ENCODE measurements at regions not wholly inside any gene's neighbourhood (a gene's known extent, or its start where the extent isn't known, plus 50 kb on each side); places are given as distances from the start of the nearest gene placed in this dataset.

DNA sequence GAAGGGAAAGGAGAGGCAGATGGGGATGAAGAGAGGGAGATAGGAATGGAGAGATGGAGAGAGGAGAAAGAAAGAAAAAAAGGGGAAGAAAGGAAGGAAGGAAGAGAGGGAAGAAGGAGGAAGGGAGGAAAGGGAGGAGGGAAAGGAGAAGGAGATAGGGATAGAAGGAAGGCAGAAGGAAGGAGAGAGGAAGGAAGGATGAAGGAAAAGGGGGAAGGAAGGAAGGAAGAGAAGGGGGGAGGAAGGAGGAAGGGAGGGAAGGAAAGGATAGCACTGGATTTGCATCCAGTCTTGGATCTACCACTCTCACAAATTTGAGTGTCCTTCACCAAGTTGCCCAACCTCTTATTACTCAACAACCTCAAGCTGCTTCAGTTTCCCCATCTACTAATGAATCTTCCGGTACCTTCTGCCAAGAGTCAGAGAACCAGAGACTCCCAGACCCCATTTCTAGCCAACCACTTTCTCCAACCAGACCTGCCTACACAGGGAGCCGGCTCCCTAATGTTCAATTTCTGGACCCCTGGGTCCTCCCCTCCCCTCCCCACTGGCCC is 79.7 kb upstream of the FOXP4 start:
- Histone ChIP-seq H3K9ac (ENCODE audit: insufficient read depth in 1 of 2, low read length in 2 of 2) (no peak overlapping the region), H3K36me3 (ENCODE audit: control insufficient read depth in 4 of 4, insufficient read depth in 4 of 4, low read length in 4 of 4) (no peaks in the 10 kb centered on the region), H3K4me1 (ENCODE audit: control insufficient read depth in 5 of 5, insufficient read depth in 5 of 5, low read length in 5 of 5) (peaks cover 0 to 27% (median 6%) of the 10 kb centered on the region in 5 donors), H3K27ac (ENCODE audit: low read depth in 1 of 2, low read length in 1 of 2) (no peak overlapping the region), H3K4me3 (no peak overlapping the region), H3K27me3 (ENCODE audit: control insufficient read depth in 3 of 3, insufficient read depth in 3 of 3, low read length in 2 of 3) (peaks cover 0 to 13% (median 6%) of the 10 kb centered on the region in 3 donors), H3K9me3 (ENCODE audit: control insufficient read depth in 4 of 4, insufficient read depth in 3 of 4, low read length in 3 of 4) (no peaks in the 10 kb centered on the region)
- DNase-seq (peak in 2 of 3 donors; percentile 31 to 64), ATAC-seq (ENCODE audit: insufficient read depth, low FRiP score) (no peak)
- TF ChIP-seq, protein P1, sequence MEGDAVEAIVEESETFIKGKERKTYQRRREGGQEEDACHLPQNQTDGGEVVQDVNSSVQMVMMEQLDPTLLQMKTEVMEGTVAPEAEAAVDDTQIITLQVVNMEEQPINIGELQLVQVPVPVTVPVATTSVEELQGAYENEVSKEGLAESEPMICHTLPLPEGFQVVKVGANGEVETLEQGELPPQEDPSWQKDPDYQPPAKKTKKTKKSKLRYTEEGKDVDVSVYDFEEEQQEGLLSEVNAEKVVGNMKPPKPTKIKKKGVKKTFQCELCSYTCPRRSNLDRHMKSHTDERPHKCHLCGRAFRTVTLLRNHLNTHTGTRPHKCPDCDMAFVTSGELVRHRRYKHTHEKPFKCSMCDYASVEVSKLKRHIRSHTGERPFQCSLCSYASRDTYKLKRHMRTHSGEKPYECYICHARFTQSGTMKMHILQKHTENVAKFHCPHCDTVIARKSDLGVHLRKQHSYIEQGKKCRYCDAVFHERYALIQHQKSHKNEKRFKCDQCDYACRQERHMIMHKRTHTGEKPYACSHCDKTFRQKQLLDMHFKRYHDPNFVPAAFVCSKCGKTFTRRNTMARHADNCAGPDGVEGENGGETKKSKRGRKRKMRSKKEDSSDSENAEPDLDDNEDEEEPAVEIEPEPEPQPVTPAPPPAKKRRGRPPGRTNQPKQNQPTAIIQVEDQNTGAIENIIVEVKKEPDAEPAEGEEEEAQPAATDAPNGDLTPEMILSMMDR (IDR thresholded peaks at IDR 0.05; ENCODE audit: control extremely low read depth, extremely low read depth): no peak
- 39 to 43% methylated on average over 2 of the region's 2 CpGs for WGBS, 2 donors

DNA sequence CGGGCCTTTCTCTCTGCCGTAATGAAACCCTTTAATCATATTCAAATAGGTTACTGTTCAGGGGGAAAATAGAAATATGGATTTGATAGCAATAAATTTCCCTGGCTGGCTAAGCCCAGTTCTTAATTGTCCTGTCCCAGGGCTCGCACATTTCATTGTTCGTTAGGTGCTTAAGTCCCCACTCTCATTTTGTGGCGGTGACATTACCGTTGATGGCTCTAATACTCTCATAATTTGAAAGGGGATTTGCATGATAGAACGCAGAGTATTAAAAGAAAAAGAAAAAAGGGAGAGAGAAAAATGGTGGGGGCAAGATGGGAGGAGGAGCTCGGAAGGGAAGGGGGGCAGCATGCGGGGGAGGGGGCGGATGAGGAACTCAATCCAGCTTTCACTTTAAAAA is 79.1 kb upstream of the FOXP4 start:
- WGBS, 2 donors: 65 to 67% methylated on average over 10 of the region's 10 CpGs
- peaks cover 0 to 29% (median 6%) of the 10 kb centered on the region in 5 donors for H3K4me1 ChIP-seq (ENCODE audit: control insufficient read depth in 5 of 5, insufficient read depth in 5 of 5, low read length in 5 of 5)
- TF ChIP-seq, protein P1 (IDR thresholded peaks at IDR 0.05; ENCODE audit: control extremely low read depth, extremely low read depth): no peak
- no peaks in the 10 kb centered on the region for H3K36me3 ChIP-seq (ENCODE audit: control insufficient read depth in 4 of 4, insufficient read depth in 4 of 4, low read length in 4 of 4)
- no peak overlapping the region for H3K4me3 ChIP-seq
- no peaks in the 10 kb centered on the region for H3K9me3 ChIP-seq (ENCODE audit: control insufficient read depth in 4 of 4, insufficient read depth in 3 of 4, low read length in 3 of 4)
- peaks cover 0 to 13% (median 6%) of the 10 kb centered on the region in 3 donors for H3K27me3 ChIP-seq (ENCODE audit: control insufficient read depth in 3 of 3, insufficient read depth in 3 of 3, low read length in 2 of 3)
- ATAC-seq (ENCODE audit: insufficient read depth, low FRiP score) (no peak), DNase-seq (no peak)
- H3K9ac ChIP-seq (ENCODE audit: insufficient read depth in 1 of 2, low read length in 2 of 2): no peak overlapping the region
- H3K27ac ChIP-seq (ENCODE audit: low read depth in 1 of 2, low read length in 1 of 2): no peak overlapping the region

DNA sequence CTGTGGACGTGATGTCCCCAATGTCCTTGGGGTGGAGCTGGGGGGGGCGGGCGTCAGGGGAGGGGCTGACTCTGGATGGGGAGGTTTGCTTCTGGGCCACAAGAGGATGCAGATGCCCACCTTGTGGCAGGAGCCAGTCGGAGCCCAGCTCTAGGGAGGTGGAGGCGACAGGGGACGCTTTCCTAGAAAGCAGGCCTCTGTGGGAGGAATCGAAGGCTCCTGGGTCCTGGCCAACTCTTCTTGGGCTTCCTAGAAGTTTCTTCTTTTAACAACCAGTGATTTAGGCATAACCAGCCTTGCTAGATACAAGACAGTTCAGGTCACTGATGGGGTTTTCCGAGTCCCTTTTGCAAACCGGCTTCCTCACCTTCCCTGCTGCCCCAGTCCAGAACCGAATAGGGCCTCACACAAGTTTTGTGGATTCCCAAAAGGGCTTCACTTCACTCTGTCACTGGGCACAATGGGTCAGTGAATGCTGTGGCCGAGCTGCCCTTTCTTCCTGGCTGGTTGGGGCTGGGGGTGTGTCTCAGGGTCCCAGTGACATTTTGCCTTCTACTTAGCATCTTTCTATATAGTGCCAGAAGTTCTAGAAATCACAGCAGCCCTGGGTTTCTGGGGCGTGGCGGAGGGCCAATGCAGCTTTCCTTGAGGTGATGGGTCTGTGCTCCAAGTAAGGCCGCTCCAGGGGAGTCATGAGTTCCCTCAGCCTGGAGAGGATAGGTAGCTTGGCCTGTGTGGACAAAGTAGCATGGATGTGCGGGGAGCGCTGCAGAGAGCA is 78.4 kb upstream of the FOXP4 start:
- Histone ChIP-seq H3K27me3 (ENCODE audit: control insufficient read depth in 3 of 3, insufficient read depth in 3 of 3, low read length in 2 of 3) (peaks cover 0 to 13% (median 6%) of the 10 kb centered on the region in 3 donors), H3K9ac (ENCODE audit: insufficient read depth in 1 of 2, low read length in 2 of 2) (no peak overlapping the region), H3K27ac (ENCODE audit: low read depth in 1 of 2, low read length in 1 of 2) (no peak overlapping the region), H3K9me3 (ENCODE audit: control insufficient read depth in 4 of 4, insufficient read depth in 3 of 4, low read length in 3 of 4) (no peaks in the 10 kb centered on the region), H3K4me1 (ENCODE audit: control insufficient read depth in 5 of 5, insufficient read depth in 5 of 5, low read length in 5 of 5) (peaks cover 0 to 36% (median 10%) of the 10 kb centered on the region in 5 donors), H3K4me3 (no peak overlapping the region), H3K36me3 (ENCODE audit: control insufficient read depth in 4 of 4, insufficient read depth in 4 of 4, low read length in 4 of 4) (no peaks in the 10 kb centered on the region)
- DNase-seq: no peak
- WGBS, 2 donors: 86 to 87% methylated on average over 16 of the region's 16 CpGs
- no peak for ATAC-seq (ENCODE audit: insufficient read depth, low FRiP score)
- TF ChIP-seq, protein P1 (IDR thresholded peaks at IDR 0.05; ENCODE audit: control extremely low read depth, extremely low read depth): no peak
